A549 (cell line): ENCODE measurements at regions not wholly inside any gene's neighbourhood (a gene's known extent, or its start where the extent isn't known, plus 50 kb on each side); places are given as distances from the start of the nearest gene placed in this dataset.

Source experiments
- ATAC-seq, 2 experiments: fragments of 200-7000 bp in 1 of 2; fragments of >200 bp in 1 of 2; cut with Nextera tagmentation in 1 of 2; cut with Tn5 transposase in 1 of 2; 3 replicates each; pipeline versions ENCODE4 v1.8.0 to v1.9.1; 2018 to 2020; ENCODE audit warnings: mild to moderate bottlenecking in 1 of 2, moderate library complexity in 1 of 2
- CTCF ChIA-PET: fragments of 300-600 bp; sonication (Branson Sonifier 250); formaldehyde crosslinking; extraction: SDS; loops from one replicate; lab custom pipeline; 2021; ENCODE audit warnings: antibody characterized with exemption, inconsistent platforms; lab: Yijun Ruan, JAX
- POLR2A ChIA-PET: fragments of 350-600 bp; formaldehyde crosslinking; extraction: SDS; loops from one replicate; lab custom pipeline; 2021; ENCODE audit warnings: antibody characterized with exemption, inconsistent platforms; lab: Yijun Ruan, JAX
- DNase-seq, 2 experiments: peaks; one replicate each; pipeline versions ENCODE4 v3.0.0 to v3.0.0-alpha.2; 2011 to 2016; ENCODE audit warnings: low read depth in 1 of 2, low spot score in 1 of 2
- FAIRE-seq: peaks from 2 replicates; lab custom pipeline; 2011; peaks lifted over from hg19 to GRCh38; lab: Jason Lieb, UNC
- H3K27ac ChIP-seq, 2 experiments: fragments of >200 bp; sonication (Bioruptor Twin); formaldehyde crosslinking; 3 replicates each; pipeline ENCODE4 v1.5.1; 2016 to 2017
- H3K4me1 ChIP-seq: fragments of >200 bp; sonication (Bioruptor Twin); formaldehyde crosslinking; 3 replicates; pipeline ENCODE4 v1.6.1; 2016
- H3K4me2 ChIP-seq: fragments of >200 bp; sonication (Bioruptor Twin); formaldehyde crosslinking; 3 replicates; pipeline ENCODE4 v1.6.1; 2016
- H3K4me3 ChIP-seq: fragments of >200 bp; sonication (Bioruptor Twin); formaldehyde crosslinking; 3 replicates; pipeline ENCODE4 v1.5.1; 2016
- H3K9me3 ChIP-seq: fragments of >200 bp; sonication (Bioruptor Twin); formaldehyde crosslinking; 3 replicates; pipeline ENCODE4 v1.6.1; 2016
- ATOH8 ChIP-seq: fragments of 250-450 bp; sonication (Bioruptor Pico); IDR thresholded peaks from 2 replicates; pipeline ENCODE4 v1.5.0; 2020; ENCODE audit warnings: low read depth, mild to moderate bottlenecking, moderate library complexity
- BHLHE40 ChIP-seq: IDR thresholded peaks from 2 replicates; pipeline ENCODE4 v1.6.1; 2012; ENCODE audit warnings: low read depth, low read length, inconsistent platforms
- CBX2 ChIP-seq: fragments of 200-600 bp; sonication (generic); IDR thresholded peaks from 2 replicates; pipeline ENCODE4 v1.6.1; 2016; ENCODE audit warnings: low read depth, mild to moderate bottlenecking, borderline replicate concordance
- CHD2 ChIP-seq: fragments of 150-350 bp; IDR thresholded peaks from 2 replicates; pipeline ENCODE4 v1.6.1; 2014; ENCODE audit warnings: low read length; ENCODE audit not compliant: partially characterized antibody
- CTCF ChIP-seq: fragments of >200 bp; sonication (Bioruptor Twin); formaldehyde crosslinking; IDR thresholded peaks from 3 replicates; pipeline ENCODE4 v1.5.1; 2016
- EHMT2 ChIP-seq: fragments of 200-600 bp; sonication (generic); IDR thresholded peaks from 2 replicates; pipeline ENCODE4 v1.6.1; 2016; ENCODE audit warnings: antibody characterized with exemption, low read depth, mild to moderate bottlenecking, moderate library complexity
- ELK1 ChIP-seq: fragments of 150-350 bp; IDR thresholded peaks from 2 replicates; pipeline ENCODE4 v1.6.1; 2014; ENCODE audit warnings: low read depth, mild to moderate bottlenecking, low read length
- EP300 ChIP-seq, 2 experiments: fragments of >200 bp; sonication (Bioruptor Twin); formaldehyde crosslinking; IDR thresholded peaks; 2 replicates in 1 of 2; 3 replicates in 1 of 2; pipeline ENCODE4 v1.6.1; 2016 to 2017
- ESRRA ChIP-seq: fragments of 150-350 bp; IDR thresholded peaks from 2 replicates; pipeline ENCODE4 v1.6.1; 2014; ENCODE audit warnings: mild to moderate bottlenecking, low read length, borderline replicate concordance
- FOSB ChIP-seq: fragments of 250-450 bp; sonication (Bioruptor Pico); IDR thresholded peaks from 2 replicates; pipeline ENCODE4 v1.5.0; 2020; ENCODE audit warnings: mild to moderate bottlenecking, moderate library complexity
- FOSL2 ChIP-seq, 2 experiments: fragments of 450-650 bp in 1 of 2; fragments of >200 bp in 1 of 2; sonication (Bioruptor Twin) in 1 of 2; formaldehyde crosslinking; IDR thresholded peaks; 2 replicates each; pipeline versions ENCODE4 v1.5.0 to v1.6.1; 2016 to 2020; ENCODE audit warnings: mild to moderate bottlenecking in 1 of 2, moderate library complexity in 1 of 2
- HEYL ChIP-seq: fragments of 250-450 bp; sonication (Bioruptor Pico); IDR thresholded peaks from 2 replicates; pipeline ENCODE4 v1.8.0; 2021; ENCODE audit warnings: mild to moderate bottlenecking, moderate library complexity
- HMGXB4 ChIP-seq: fragments of 250-450 bp; sonication (Bioruptor Pico); IDR thresholded peaks from 2 replicates; pipeline ENCODE4 v1.5.0; 2021; ENCODE audit warnings: mild to moderate bottlenecking, moderate library complexity, borderline replicate concordance
- JUNB ChIP-seq: fragments of >200 bp; sonication (Bioruptor Twin); formaldehyde crosslinking; IDR thresholded peaks from 2 replicates; pipeline ENCODE4 v1.6.1; 2016
- MAX ChIP-seq: IDR thresholded peaks from 2 replicates; pipeline ENCODE4 v1.6.1; 2012
- MAZ ChIP-seq: fragments of 150-350 bp; IDR thresholded peaks from 2 replicates; pipeline ENCODE4 v1.6.1; 2014; ENCODE audit warnings: antibody characterized with exemption, low read depth, low read length, borderline replicate concordance
- MYC ChIP-seq: IDR thresholded peaks from 2 replicates; pipeline ENCODE4 v1.6.1; 2012; ENCODE audit warnings: mild to moderate bottlenecking, inconsistent platforms, low read length, improper control_type of control experiment, borderline replicate concordance
- NR3C1 ChIP-seq: fragments of >200 bp; sonication (Bioruptor Twin); formaldehyde crosslinking; IDR thresholded peaks from 3 replicates; pipeline ENCODE4 v1.6.1; 2017
- PHF8 ChIP-seq: fragments of 200-600 bp; sonication (generic); IDR thresholded peaks from 2 replicates; pipeline ENCODE4 v1.6.1; 2016; ENCODE audit warnings: low read depth, mild to moderate bottlenecking, antibody characterized with exemption, moderate library complexity, borderline replicate concordance
- POLR2A ChIP-seq: IDR thresholded peaks from 2 replicates; pipeline ENCODE4 v1.6.1; 2012; ENCODE audit warnings: mild to moderate bottlenecking, low read length
- RAD21 ChIP-seq, 2 experiments: fragments of >200 bp in 1 of 2; sonication (Bioruptor Twin) in 1 of 2; formaldehyde crosslinking in 1 of 2; IDR thresholded peaks in 1 of 2; conservative IDR thresholded peaks in 1 of 2; 2 replicates in 1 of 2; 3 replicates in 1 of 2; pipeline ENCODE4 v1.6.1; 2012 to 2018; ENCODE audit warnings: inconsistent platforms in 1 of 2
- REST ChIP-seq: fragments of 200-600 bp; sonication (generic); IDR thresholded peaks from 2 replicates; pipeline ENCODE4 v1.6.1; 2016; ENCODE audit warnings: antibody characterized with exemption, mild to moderate bottlenecking, moderate library complexity
- WGBS: methylation state at CpG from one replicate; pipeline ENCODE4 v1.1.6; 2017; ENCODE audit errors: missing lambda C conversion rate; 5-methylcytosine and 5-hydroxymethylcytosine counted together

GRCh38 chr11:33500861-33501479 is 199.7 kb downstream of the C11orf91 start:
- ATAC-seq (no peak), FAIRE-seq (no peak), DNase-seq (peak in 1 of 2 experiments; percentile 25)
- no peaks in the 10 kb centered on the region for H3K9me3 ChIP-seq
- TF ChIP-seq FOSB (CRISPR knock-in tag) (no peak), REST (peak; percentile 96), ESRRA (no peak), EHMT2 (peak; percentile 88)
- CTCF ChIA-PET = interaction anchor here (0.7 kb wide), 1 partner anchor 180 kb away, joined by 3 read pairs; no protein-coding TSS in a partner anchor
- H3K4me1 ChIP-seq = no peaks in the 10 kb centered on the region
- 6% methylated on average over 2 of the region's 2 CpGs for WGBS
- POLR2A ChIA-PET = interaction anchor here (0.6 kb wide), 1 partner anchor 263 kb away, joined by 3 read pairs; no protein-coding TSS in a partner anchor
- no peak overlapping the region for H3K4me2 ChIP-seq
- H3K27ac ChIP-seq = no peak overlapping the region
- no peak overlapping the region for H3K4me3 ChIP-seq

- ChIA-PET POLR2A (no interaction called here), CTCF (no interaction called here)
- FAIRE-seq (no peak), DNase-seq (no peak), ATAC-seq (no peak)
- H3K4me1 ChIP-seq = no peaks in the 10 kb centered on the region
- TF ChIP-seq FOSB (CRISPR knock-in tag) = no peak
- no peak for TF ChIP-seq ATOH8 (CRISPR knock-in tag)
- TF ChIP-seq CTCF = no peak
- no peak for TF ChIP-seq BHLHE40
- no peak for TF ChIP-seq RAD21 (conservative IDR thresholded peaks at IDR 0.05 in 1 of 2, IDR thresholded peaks at IDR 0.05 in 1 of 2)
- TF ChIP-seq PHF8 = no peak
- TF ChIP-seq POLR2A = no peak
- no peak for TF ChIP-seq MYC
- TF ChIP-seq CBX2 = no peak
- TF ChIP-seq JUNB = no peak
- TF ChIP-seq FOSL2 (IDR thresholded peaks at IDR 0.05) = no peak
- no peak for TF ChIP-seq FOSL2 (CRISPR knock-in tag; IDR thresholded peaks at IDR 0.05)
- TF ChIP-seq ELK1 = no peak
- no peak for TF ChIP-seq MAX
- TF ChIP-seq EP300 (IDR thresholded peaks at IDR 0.05) = no peak
- TF ChIP-seq MAZ = no peak
- TF ChIP-seq HMGXB4 (CRISPR knock-in tag) = no peak
- TF ChIP-seq CHD2 = no peak
- no peak for TF ChIP-seq HEYL (CRISPR knock-in tag)
- TF ChIP-seq NR3C1 = no peak
- no peaks in the 10 kb centered on the region for H3K9me3 ChIP-seq
- H3K4me3 ChIP-seq = no peak overlapping the region
- H3K4me2 ChIP-seq = no peak overlapping the region
- 57% methylated on average over 1 of the region's 1 CpG for WGBS
- no peak overlapping the region for H3K27ac ChIP-seq
These were observed 200.3 kb downstream of the C11orf91 start for GRCh38 chr11:33500332-33500731.
